Stimulated activated CD8-positive, alpha-beta memory T cell treated with anti-CD3 and anti-CD28 coated beads, Interleukin-7, amount 100 ng/mL, for 1 hour (primary cell): ENCODE measurements at regions not wholly inside any gene's neighbourhood (a gene's known extent, or its start where the extent isn't known, plus 50 kb on each side); places are given as distances from the start of the nearest gene placed in this dataset.

ENCODE experiments used
- DNase-seq, 2 donors: peaks; one replicate each; pipeline ENCODE4 v3.0.0-alpha.2; 2020; ENCODE audit warnings: low read depth in 2 of 2

DNA sequence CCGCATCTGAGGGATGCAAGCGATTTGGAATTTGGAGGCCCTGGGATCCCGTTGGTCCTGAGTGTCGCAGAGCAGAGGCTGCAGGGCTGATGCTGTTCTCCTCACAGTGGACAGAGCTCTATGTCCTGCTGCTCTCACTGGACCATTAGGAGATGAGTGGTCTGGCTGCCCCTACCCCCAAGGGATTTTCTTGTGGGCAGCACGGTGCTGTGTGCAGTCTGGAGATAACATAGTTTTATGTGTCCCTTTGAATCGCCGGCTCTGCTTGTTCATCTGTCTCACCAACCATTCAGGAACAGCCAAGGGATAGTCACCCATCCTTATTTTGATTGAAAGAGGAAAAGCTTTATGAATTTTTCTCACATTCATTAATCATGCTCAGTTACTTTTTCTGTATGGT lies 49.9 kb downstream of the CHRM3 start:
- DNase-seq, result no peak

DNA sequence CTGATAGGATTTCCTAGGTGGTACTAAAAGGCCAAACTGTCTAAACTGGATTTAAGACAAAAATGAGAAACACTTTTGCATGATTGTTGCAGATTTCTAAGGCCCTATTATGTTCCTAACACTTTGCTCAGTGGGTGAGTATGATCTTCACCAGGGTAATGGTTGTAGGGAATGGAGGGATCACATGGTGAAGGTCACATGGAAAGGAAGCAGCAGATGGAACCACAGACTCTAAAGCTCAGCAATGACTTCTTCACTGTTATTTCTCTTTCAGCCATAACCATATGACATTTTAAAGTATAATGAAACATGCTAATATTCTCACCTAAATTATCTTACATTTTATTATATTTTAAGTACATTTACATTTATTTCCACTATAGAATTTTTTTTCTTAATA lies 51.5 kb downstream of the CHRM3 start:
- no peak for DNase-seq

GRCh38 chr1:239438891-239439290 lies 52.5 kb downstream of the CHRM3 start:
- no peak for DNase-seq

- DNase-seq, result no peak
Measured at GRCh38 chr1:239443361-239443760, 57.0 kb downstream of the CHRM3 start.

- DNase-seq, result no peak
Measured at GRCh38 chr1:239446611-239447010, 60.2 kb downstream of the CHRM3 start.

DNA sequence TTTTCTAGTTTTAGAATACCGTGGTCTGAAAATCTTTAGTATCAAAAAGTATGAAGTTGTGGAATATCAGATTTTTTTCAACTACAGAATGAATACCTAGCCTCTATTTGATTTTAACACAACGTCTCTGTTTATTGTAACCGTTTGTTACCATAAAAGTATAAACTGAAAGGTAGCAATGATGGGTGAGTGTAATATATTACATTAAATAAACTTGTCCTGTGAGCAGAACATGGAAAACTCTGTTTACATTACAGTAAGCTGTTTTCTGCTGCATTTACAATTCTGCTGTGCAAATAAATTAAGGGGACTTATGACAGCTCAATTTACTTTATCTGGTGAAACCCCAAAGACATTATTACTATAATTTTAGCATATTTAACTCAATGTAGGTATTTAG lies 62.5 kb downstream of the CHRM3 start:
- no peak for DNase-seq

DNA sequence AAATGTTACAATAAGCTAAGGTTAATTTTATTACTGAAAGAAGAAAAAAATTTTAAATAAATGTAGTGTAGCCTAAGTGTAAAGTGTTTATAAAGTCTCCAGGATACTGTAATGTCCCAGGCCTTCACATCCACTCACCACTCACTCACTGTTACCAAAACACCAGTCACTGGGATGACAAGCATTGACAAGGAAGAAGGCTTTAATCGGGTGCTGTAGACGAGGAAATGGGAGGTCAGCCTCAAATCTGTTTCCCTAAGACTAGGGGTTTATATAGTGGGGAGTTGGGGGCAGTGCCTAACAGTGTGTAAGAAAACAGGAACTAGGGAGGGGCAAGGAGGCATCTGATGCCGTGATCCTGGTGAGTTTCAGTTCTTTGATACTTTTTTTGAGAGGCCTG lies 69.4 kb downstream of the CHRM3 start:
- DNase-seq, result no peak

DNA sequence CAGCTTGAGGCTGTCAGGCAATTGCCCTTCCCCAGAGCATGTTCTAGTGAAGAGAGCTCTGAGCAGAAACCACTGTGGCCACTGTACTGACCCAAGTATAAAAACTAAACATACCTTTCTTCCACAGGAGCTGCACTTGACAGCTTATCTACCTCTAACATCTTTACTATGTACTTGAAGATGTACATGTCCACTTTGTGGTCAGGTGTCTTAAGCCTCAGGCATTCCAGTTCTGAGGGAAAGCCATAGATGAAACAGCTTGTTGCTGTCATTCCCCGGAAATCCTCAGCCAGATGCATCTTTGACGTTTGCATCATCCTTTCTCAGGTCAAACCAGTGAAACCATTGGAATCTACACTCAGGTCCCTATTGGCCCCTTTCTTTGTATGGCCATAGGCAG lies 70.4 kb downstream of the CHRM3 start:
- DNase-seq, result no peak

DNA sequence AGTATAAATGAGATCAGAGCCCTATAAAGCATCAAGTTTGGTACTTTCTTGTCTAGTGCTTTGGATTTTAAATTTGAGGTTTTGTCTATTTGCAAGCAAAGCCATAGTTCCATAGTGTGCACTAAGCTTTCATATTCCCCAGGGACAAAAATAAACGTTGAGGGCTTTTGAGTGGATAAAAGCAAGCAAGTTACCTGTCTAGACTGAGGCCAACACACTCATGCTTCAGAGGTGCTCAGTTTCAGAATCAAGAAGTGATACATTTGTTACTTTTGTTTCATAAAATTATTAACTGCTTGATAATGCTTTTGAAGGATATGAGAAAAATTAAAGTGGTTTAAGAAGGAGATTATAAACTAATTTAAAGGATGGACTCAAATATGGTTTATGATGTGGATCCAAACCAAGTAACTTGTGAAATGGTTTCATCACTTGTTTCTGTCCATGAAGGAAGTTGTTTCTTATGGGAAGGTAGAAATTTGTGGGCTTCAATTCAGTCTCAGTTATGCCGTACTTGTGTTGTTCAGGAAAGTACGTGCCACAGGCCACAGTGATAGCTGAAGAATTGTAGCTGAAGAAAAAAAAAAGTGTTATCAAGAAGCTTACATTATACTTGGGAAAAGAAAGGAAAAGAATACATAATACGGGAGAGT lies 71.2 kb downstream of the CHRM3 start:
- no peak for DNase-seq

DNA sequence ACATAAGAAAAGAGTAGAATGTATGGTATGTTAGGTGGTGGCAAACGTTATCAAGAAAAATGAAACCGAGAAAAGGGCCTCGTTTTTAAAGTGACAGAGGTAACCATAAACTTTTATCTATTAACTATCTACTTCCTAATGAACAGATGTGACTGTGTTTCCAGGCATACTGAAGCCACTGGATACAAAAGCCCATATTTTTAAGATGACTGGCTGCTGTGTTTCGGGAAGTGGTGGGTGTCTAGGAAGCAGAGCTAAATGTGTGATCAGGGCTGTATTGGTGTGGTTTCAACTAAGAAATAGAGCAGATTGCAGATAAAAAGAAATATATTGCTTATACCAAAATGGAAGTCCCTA lies 71.8 kb downstream of the CHRM3 start:
- DNase-seq, result no peak

GRCh38 chr1:239467730-239468129 lies 81.4 kb downstream of the CHRM3 start:
- no peak for DNase-seq

GRCh38 chr1:239478069-239478468 lies 91.7 kb downstream of the CHRM3 start:
- DNase-seq, result no peak

- no peak for DNase-seq
Measured at GRCh38 chr1:239483391-239483790, 97.0 kb downstream of the CHRM3 start.

DNA sequence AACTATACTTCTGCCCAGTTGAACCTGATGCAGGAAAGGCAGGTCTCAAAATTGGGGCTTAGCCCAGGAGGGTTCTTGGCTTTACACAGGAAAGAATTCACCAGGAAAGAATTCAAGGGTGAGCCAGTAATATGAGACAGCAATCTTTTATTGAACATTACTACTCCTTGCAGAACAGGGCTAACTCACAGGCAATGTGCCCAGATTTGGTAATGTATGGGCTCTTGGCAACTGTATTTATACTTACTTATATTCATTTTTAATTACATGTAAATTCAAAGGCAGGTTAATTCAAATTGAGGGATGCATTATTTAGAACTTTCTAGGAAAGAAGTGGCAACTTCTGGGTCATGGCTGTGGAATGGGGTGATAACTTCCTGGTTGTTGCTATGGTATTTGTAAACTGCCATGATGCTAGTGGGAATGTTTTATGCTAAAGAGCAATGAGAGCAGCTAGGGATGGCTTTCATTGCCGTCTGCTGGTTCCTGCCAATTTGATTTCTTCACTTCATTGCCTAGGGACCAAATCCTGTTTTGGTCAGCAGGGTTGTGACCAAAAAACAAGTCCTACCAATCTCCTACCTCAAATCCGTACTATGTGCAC lies 107.5 kb downstream of the CHRM3 start:
- no peak for DNase-seq

- no peak for DNase-seq
Measured at GRCh38 chr1:239505094-239505493, 118.7 kb downstream of the CHRM3 start.

- DNase-seq, result no peak
Measured at GRCh38 chr1:239507826-239508225, 121.5 kb downstream of the CHRM3 start.

DNA sequence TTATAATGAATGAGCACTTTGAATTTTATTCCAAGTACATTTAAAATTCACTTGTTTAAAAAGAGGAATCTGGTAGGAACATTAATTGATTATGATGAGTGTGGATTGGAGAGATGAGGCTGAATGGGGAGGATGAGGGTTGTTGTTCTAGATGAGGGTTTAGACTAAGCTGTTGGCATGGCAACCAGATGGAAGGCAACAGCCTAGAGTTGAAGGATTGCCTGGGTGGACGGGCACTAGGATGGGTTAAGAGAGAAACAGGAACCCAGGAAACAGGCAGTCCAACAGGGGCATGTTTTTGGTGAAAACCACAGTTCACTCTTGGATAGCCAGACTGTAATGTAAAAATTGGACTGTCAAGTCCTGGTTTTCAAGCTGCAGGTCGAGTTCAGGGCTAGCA lies 125.5 kb downstream of the CHRM3 start:
- no peak for DNase-seq

- DNase-seq, result no peak
Measured at GRCh38 chr1:239516579-239516978, 130.2 kb downstream of the CHRM3 start.

DNA sequence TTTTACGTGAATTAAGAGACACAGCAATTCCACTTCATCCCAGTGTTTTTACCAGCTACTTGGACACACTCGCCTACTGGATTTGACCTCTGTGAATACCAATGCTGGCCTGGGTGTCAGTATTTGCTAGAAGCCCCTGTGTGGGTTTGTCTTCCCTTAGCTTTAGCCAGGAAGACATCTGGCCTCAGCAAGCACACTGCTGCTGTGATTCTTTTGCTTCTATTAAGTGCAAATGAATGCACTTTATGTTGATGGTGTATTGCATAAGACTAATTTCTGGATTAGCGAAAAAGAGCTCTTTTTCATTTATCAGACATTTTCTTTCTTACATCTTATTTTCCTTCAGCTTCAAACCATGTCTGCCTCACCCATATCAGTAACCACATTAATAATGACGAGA lies 140.0 kb downstream of the CHRM3 start:
- DNase-seq, result no peak

GRCh38 chr1:239527051-239527693 lies 140.8 kb downstream of the CHRM3 start:
- DNase-seq, result no peak

DNA sequence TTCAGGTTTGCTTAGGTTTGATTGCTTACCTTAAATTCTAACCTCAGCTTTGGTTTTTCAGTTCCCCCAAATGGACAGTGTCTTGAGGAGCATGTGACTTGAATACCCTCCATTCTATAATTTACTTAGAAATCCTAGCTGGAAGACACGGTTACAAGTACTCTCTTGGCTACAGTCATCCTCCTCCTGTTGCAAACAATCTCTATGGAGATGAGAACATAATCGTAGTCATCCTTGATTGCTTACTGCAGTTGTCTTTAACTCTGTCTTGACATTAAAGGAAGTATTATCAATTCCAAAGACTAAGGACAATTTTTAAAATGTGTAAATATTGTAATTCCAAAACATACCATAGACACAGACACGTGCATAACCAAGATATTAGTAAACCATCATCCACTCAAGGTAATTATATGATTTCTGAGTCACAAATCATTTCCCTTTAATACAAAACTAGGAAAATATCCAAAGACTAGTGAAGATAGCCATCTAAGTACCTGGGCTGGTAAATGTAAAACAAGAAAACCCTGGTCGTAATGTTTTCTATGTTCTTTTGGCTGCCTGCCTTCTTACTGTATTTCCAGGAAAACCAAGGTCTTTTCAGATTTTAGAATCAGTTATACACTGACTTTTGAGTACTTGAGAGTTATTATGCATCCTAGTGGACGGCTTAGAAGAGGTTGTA lies 149.9 kb downstream of the CHRM3 start:
- DNase-seq, result no peak

DNA sequence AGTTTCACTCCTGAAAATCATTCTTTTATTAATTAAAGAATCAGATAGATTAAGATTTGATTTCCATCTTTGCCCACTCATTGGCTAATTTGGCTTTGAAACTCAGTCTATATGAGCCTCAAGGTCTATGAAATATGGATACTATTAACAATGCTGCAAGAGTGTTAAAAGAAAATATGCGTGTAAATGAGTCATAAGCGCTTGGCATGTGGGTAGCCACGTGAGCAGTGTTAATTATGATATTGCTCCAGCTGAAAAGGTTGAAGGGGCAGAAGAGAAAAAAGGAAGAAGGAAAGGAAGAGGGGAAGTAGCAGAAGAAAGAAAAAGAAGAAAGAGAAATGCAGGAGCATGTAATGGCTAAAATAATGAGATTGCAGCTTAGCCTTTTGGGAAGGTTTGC lies 151.4 kb downstream of the CHRM3 start:
- DNase-seq, result no peak
